ENCODE measurements at regions not wholly inside any gene's neighbourhood (a gene's known extent, or its start where the extent isn't known, plus 50 kb on each side); places are given as distances from the start of the nearest gene placed in this dataset.

- DNase-seq (ENCODE audit: low read depth, low spot score), result no peak
Measured at GRCh38 chr1:4270651-4271337, 370.7 kb upstream of the C1orf174 start.

DNA sequence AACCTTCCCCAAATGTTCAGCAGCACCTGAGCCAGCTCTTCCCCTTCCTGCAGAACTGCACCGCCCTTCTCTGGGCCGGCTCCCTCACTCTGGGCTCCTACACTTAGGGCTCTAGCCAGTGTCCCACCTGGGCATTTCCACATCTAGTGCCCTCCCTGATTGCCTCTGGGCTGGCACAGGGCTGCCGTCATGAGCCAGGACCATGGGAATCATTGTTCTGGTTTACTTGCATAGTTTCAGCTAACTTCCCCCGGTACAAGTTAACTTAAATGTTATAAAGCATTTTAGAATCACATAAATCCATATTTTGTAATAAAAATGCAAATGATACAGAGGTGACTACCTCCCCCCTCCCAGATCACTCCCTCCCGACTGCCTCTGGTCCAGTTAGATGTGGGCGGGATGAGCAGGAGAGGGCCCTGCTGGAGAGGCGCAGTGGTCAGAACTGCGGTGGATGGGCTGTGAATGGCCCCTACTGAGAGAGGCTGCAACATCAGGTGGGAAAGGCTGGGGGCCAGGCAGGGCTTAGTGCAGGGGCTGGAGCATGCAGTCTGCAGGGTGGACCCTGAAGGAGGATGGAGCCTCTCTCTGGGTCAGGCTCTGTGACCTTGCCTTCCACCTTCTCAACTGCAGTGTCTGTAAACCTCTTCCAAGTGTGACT is 371.4 kb upstream of the C1orf174 start:
- no peak for DNase-seq (ENCODE audit: low read depth, low spot score)

- DNase-seq (ENCODE audit: low read depth, low spot score), result no peak
Measured at GRCh38 chr1:4272568-4272967, 372.5 kb upstream of the C1orf174 start.

DNA sequence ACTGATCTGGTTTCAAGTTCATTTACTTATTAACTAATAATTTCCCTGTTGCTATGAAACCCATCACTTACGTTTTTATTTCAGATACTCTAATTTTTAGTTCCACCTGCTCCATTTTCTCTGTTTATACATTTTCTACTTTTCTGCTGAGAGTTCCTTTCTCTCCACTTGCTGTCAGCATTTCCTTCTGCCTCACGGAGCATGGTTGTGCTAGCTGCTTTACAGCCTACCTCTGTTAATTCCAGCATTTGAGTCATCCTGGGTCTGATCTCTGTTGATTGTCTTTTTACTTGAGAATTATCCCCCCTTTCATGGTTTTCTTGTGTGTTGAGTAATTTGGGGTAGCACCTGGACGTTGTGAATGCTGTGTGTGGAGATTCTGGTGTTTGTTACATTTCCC is 373.2 kb upstream of the C1orf174 start:
- no peak for DNase-seq (ENCODE audit: low read depth, low spot score)

DNA sequence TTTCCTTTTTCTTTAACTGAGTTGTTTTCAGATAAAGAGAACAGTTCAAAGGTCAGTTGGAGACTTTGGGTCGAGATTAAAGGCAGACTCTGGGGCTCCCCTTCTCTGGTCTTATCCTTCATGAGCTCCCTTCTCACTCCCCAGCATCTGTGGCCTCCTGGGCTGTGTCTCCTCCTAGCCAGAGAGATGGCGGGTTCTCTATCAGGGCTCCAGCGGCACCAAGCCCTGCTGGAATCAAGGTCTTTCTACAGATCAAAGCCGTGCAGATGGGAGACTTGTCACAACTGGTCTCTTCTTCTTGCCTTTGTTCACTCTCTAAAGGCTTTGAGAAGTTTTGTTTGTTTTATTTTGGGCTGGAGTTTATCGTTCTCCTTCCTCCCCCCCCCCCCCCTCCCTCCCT is 373.7 kb upstream of the C1orf174 start:
- DNase-seq (ENCODE audit: low read depth, low spot score), result no peak

- no peak for DNase-seq (ENCODE audit: low read depth, low spot score)
Measured at GRCh38 chr1:4275083-4275482, 375.0 kb upstream of the C1orf174 start.

GRCh38 chr1:4276238-4276637 is 376.2 kb upstream of the C1orf174 start:
- no peak for DNase-seq (ENCODE audit: low read depth, low spot score)

DNA sequence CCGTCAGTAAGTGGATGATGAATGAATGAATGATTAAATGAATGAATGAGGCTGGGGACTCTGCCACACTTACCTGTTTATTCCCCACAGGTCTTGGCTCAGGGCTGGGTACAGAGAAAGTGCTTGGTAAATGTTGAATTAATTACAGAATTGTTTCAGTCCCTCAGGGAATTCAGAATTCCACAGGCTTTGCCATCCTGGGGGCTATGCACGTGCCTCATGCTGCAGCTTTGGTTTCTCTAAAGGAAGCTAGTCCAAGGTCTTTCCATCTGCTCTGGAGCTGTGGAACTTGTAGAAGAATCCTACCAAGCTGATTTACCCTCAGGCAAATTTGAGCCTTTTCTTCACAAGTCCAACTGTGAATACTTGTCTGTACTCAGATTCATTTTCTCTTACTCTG is 376.8 kb upstream of the AJAP1 start:
- no peak for DNase-seq (ENCODE audit: low read depth, low spot score)

GRCh38 chr1:4284976-4285375 is 369.4 kb upstream of the AJAP1 start:
- no peak for DNase-seq (ENCODE audit: low read depth, low spot score)

DNA sequence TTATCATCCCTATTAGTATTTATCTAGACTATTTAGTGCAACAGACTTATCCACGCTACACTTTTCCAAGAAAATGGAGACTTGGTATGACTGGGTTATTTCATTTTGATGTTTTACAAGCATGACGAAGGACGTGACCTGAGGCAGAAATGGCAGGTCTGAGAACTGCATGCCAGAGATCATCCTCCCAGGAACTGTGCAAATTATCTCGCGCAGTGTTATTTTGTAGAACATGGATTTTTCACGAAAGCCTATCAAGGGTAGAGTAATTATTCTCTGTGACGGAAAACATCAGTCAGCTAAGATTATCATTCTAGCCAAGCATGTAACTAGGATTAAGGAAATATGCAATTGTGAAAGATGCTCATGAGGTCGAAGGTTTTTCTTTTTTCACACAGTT is 361.5 kb upstream of the AJAP1 start:
- no peak for DNase-seq (ENCODE audit: low read depth, low spot score)

DNA sequence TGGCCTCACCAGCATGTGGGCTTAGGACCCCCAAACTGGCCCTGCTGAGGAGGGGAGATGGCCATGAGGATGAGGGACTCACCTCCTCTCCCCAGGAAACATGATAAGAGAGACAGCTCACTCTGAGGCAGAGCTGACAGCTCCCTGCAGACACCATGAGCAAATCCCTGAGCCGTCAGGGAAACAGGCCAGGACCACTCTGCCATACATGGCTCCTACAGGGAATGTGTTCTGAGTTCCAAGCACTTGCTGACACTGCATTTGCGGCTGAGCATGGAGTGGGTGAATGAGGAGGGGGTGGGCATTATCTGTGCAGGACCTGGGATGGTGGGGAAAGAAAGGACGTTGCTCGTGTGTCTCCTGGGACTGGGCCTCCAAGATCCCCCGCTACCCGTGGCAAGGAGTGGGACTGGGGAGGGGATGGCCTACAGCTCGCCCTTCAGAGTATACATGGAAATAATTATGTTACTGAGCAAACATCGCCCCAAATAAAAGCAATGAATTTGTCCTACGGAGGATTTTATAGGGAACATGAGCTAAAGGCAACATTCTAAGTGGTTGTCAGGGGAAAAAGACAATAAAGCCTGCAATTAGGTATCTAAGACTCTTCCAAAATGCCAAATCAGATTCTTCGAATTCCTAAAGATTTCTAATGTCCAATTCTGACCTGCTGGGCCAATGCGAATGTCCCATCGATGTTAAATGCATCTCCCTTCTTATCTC is 355.9 kb upstream of the AJAP1 start:
- DNase-seq (ENCODE audit: low read depth, low spot score), result no peak

DNA sequence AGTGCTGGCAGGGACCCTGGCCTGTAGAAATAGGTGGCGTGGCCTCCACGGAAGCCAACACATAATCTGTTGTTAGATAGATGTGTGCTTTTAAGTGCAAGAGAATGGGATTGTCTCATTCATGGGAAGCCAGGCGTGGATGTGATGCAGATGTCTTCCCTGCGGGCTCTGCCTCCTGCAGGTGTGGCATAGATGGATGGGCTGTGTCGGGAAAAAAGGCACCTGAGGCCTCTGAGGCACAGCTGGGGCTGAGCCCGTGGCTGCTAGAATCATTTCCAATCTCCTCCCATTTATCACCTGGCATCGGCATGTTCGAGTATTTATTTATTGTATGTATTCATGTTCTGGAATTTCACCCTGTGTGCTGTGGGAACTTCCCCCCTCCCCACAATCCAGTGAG is 353.4 kb upstream of the AJAP1 start:
- no peak for DNase-seq (ENCODE audit: low read depth, low spot score)

DNA sequence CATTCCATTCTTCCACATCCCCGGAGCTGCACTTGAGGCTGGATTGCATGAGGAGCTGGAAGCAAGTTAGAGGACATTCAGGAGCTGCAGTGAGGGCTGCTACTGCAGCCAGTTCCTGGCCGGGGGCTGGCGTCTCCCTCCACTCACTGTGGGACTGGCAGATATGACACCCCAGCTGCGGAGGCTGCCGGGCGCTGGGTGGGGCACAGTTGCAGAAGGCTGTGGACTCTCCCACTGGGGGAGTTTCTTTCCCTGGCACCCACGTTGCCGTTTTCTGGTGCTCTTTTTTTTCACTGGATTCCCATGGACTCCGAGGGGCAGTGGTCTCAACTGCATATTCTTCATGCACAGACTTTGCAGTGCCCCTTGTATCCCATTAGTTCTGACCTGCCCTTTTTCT is 351.1 kb upstream of the AJAP1 start:
- no peak for DNase-seq (ENCODE audit: low read depth, low spot score)

DNA sequence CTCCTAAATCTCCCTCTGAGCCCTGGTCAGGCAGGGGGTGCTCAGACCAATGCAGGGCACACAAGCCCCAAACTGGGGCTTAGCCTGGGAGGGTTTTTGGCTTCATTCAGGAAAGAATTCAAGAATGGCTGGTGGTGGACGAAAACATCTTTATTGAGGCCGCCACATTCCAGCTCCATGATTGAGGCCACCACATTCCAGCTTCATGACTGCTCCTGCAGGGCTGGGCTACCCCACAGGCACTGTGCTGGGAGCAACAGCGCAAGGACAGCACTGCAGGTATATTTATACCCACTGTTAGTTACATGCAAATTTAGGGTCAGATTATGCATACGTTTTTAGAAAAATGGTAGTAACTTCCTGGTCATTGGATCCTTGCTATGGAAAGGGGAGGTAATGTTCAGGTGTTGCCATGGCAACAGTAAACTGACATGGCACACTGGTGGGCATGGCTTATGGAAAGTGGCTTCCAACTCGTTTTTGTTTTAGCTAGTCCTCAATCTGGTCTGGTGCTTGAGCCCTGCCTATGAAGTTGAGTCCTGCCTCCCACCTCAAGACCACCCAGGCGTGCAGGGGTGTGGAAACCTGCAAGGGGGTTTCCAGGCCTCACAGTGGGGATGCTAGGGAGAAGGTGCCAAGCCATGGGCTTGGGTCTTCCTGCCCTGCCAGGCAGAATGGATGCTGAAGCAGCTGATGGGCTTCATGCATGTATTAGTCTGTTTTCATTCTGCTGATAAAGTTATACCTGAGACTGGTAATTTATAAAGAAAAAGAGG is 348.7 kb upstream of the AJAP1 start:
- no peak for DNase-seq (ENCODE audit: low read depth, low spot score)

DNA sequence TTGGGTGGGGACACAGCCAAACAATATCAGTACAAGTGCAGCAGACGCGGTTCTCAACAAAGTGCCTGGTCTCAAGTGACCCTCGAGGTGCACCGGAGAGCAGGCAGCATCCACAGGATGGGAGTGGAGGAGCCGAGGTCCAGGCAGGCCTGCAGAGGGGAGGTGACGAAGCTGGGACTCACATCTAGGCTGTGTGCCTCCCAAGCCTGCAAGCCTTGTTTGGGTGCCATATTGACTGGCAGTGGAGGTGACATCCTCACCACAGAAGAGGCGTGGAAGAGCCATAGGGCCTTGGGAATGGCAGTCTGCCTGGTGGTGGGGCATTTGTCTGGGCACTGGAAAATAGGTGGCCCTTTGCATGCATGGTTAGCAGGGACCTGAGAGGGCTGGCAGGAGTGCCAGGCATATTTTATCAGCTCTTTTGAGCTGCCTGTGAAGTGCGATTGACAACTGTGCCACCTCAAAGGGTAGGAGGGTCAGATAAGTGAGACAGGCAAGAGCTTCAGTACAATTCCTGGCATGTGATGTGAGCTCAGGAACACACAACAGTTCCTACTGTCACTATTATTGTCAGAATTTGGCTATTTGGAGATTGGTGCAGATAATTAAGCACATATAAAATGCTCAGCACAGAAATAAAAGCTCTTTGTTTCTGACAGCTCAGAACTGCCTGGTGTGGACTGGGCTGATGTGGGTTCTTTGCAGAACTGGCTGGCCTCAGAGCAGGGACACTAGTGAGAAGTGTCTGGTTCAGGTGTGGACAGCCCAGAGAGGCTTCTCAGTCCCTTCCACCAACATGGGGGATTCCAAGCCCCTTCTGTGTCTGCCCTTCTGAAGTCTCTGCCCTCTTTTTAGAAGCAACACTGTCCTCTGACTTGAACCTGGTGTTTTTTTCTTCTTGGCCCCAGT is 347.6 kb upstream of the AJAP1 start:
- no peak for DNase-seq (ENCODE audit: low read depth, low spot score)

DNA sequence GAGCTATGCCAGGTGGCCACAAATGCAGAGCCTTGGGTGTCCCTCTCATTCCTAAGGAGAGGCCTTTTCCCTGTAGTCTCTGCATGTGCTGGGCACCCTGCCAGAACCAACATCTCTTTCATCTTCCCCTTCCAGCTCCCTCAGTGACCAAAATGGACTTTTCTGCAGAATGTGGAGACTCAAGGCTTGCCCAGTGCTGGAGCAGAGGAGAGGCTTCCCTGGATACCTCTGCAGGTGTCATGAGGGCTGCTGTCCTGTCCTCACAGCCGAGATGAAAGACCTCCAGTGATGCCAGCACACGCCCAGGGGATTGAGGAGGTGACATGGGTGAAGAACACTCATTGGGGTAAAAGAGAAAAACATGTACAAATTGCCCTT is 347.0 kb upstream of the AJAP1 start:
- no peak for DNase-seq (ENCODE audit: low read depth, low spot score)

DNA sequence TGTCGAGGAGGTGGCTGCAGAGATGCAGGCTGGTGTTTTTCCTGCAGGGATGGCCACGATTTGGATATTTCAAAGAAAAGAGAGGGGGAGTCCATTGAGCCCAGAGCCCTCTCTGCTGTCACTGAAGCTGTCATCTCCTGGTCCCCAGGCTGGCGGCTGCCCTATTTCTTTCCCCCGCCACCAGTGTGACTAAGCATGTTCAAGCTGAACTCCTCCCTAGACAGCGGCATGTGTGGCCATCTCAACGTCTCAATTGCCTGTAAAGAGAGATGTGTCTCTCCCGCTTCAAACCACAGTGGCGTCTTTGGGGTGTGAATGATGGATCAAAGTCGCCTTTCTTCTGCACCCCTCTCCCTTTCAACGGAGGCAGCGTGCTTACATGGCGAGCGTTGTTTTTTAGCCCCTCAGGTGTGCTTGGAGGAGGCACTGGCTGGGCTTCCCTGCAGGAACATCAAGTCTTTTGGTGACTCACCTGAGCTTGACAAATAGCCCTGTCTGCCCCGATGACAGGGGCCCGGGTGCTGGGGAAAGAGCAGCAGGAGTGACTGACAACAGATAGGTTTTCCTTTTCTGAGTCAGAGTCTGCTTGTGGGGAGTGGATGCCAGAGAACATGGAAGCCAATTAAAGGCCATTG is 346.4 kb upstream of the AJAP1 start:
- no peak for DNase-seq (ENCODE audit: low read depth, low spot score)

DNA sequence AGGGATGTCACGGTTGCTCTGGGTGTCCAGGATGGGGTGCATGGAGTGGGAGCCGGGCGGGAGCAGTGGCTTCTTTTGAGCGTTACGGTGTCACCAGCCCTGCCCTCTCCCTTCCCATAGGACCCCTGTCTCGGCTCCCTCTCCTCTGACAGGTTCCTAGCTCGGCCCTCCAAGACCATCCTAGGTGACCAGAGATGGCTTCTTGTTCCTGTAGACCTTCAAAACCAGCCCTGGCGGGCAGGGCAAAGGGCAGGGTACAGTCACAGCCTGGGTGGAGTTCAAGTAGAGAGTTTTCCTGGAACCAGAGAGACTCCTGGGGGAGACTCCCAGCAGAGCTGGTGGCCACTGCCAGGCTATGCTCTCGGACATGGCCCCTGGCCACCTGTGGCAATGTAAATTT is 345.6 kb upstream of the AJAP1 start:
- DNase-seq (ENCODE audit: low read depth, low spot score), result no peak

GRCh38 chr1:4309676-4310320 is 344.6 kb upstream of the AJAP1 start:
- no peak for DNase-seq (ENCODE audit: low read depth, low spot score)

GRCh38 chr1:4310396-4310923 is 343.9 kb upstream of the AJAP1 start:
- no peak for DNase-seq (ENCODE audit: low read depth, low spot score)

Measured in activated CD4-positive, CD25-positive, alpha-beta regulatory T cell treated with anti-CD3 and anti-CD28 coated beads, Interleukin-2, amount 50 U/mL, for 16 hours (primary cell).